ENCODE measurements at regions not wholly inside any gene's neighbourhood (a gene's known extent, or its start where the extent isn't known, plus 50 kb on each side); places are given as distances from the start of the nearest gene placed in this dataset.

DNA sequence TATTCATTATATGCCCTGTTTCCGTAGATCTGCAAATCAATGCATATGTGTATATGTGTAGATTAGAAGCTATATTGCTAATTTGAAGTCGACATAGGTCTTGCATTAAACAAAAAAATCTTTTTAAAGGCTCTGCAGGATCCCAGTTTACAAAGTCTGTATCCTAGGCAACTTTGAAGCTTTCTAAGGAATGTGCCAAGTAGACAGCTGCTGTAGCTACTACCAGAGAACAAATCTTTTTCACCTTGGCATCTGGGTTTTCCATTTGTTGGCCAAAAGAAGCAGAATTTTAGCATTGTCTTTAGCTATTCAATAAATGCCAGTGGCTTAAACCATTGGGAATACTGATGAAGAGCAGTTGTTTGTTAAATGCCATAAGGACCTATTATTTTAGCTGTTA is 88.0 kb downstream of the NAA11 start:
- H3K27ac Mint-ChIP-seq = no peak overlapping the region
- no peak for ATAC-seq (replicated peaks)

DNA sequence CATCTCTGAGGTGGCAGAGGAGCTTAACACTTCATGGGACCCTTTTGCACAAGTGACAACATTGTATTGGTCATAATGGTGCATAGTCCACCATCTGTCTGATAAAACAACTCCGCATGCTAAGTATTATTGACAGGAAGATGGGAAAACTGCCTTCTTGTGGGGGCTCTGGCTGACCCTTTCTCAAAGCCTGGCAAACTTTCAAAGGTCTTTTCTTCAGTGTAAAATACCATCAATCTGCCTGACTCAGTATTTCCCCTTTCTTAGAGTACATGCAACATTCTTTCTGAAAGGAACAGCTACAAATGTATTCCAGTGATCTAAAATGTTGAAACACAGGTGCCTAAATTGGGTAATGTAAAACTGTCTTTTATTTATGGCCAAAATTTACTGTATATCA is 89.1 kb downstream of the NAA11 start:
- Mint-ChIP-seq H3K4me3 (no peak overlapping the region), H3K27ac (no peak overlapping the region), H3K36me3 (ENCODE audit: insufficient read depth) (no peaks in the 10 kb centered on the region), H3K9me3 (peaks cover 0 to 3% of the 10 kb centered on the region in 2 donors), H3K27me3 (no peaks in the 10 kb centered on the region), H3K4me1 (ENCODE audit: low read depth in 2 of 2) (no peaks in the 10 kb centered on the region)
- ATAC-seq (replicated peaks) (no peak), DNase-seq (no peak)

More for the DNA sequence above, 88.0 kb downstream of the NAA11 start:
- Mint-ChIP-seq H3K9me3 (peaks cover 0 to 3% of the 10 kb centered on the region in 2 donors), H3K4me3 (no peak overlapping the region), H3K36me3 (ENCODE audit: insufficient read depth) (no peaks in the 10 kb centered on the region), H3K27me3 (no peaks in the 10 kb centered on the region), H3K4me1 (ENCODE audit: low read depth in 2 of 2) (no peaks in the 10 kb centered on the region)
- DNase-seq = no peak

DNA sequence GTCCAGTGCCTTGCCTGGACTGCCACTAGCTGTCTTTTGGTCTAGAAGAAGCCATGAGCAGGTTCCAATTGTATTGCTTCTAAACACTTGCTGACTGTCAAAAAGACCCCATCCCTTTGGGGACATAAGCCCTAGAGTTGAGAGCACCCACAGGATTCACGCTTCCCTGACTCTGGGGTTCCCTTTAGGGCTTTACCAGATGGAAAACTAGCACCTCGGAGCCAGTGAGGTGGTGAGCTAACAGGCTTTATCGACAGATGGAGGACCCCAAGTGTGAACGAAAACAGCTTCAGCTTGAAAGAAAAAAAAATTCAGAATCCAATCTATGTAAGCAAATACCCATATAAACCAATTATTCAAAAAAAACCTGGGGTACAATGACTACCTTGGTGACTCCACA is 90.8 kb downstream of the NAA11 start:
- ATAC-seq (replicated peaks) = no peak
- Mint-ChIP-seq H3K36me3 (ENCODE audit: insufficient read depth) (no peaks in the 10 kb centered on the region), H3K4me3 (no peak overlapping the region), H3K9me3 (peaks cover 0 to 3% of the 10 kb centered on the region in 2 donors), H3K27ac (no peak overlapping the region), H3K27me3 (no peaks in the 10 kb centered on the region), H3K4me1 (ENCODE audit: low read depth in 2 of 2) (no peaks in the 10 kb centered on the region)
- no peak for DNase-seq

GRCh38 chr4:79233820-79234219 is 92.0 kb downstream of the NAA11 start:
- no peak for DNase-seq
- H3K36me3 Mint-ChIP-seq (ENCODE audit: insufficient read depth) = no peaks in the 10 kb centered on the region
- no peak for ATAC-seq (replicated peaks)
- H3K9me3 Mint-ChIP-seq = peaks cover 0 to 3% of the 10 kb centered on the region in 2 donors
- H3K4me3 Mint-ChIP-seq = no peak overlapping the region
- H3K4me1 Mint-ChIP-seq (ENCODE audit: low read depth in 2 of 2) = no peaks in the 10 kb centered on the region
- no peaks in the 10 kb centered on the region for H3K27me3 Mint-ChIP-seq
- H3K27ac Mint-ChIP-seq = no peak overlapping the region

- Mint-ChIP-seq H3K27ac (no peak overlapping the region), H3K4me1 (ENCODE audit: low read depth in 2 of 2) (no peaks in the 10 kb centered on the region), H3K27me3 (no peaks in the 10 kb centered on the region), H3K36me3 (ENCODE audit: insufficient read depth) (no peaks in the 10 kb centered on the region), H3K9me3 (peaks cover 1 to 3% of the 10 kb centered on the region in 2 donors), H3K4me3 (no peak overlapping the region)
- no peak for ATAC-seq (replicated peaks)
- no peak for DNase-seq
Measured at GRCh38 chr4:79232540-79232939, 93.3 kb downstream of the NAA11 start.

GRCh38 chr4:79227860-79228259 is 98.0 kb downstream of the NAA11 start:
- no peak overlapping the region for H3K4me3 Mint-ChIP-seq
- ATAC-seq (replicated peaks) = no peak
- no peaks in the 10 kb centered on the region for H3K4me1 Mint-ChIP-seq (ENCODE audit: low read depth in 2 of 2)
- DNase-seq = no peak
- H3K9me3 Mint-ChIP-seq = peaks cover 0 to 8% of the 10 kb centered on the region in 2 donors
- no peaks in the 10 kb centered on the region for H3K36me3 Mint-ChIP-seq (ENCODE audit: insufficient read depth)
- no peak overlapping the region for H3K27ac Mint-ChIP-seq
- no peaks in the 10 kb centered on the region for H3K27me3 Mint-ChIP-seq

GRCh38 chr4:79225360-79225759 is 100.5 kb downstream of the NAA11 start:
- H3K36me3 Mint-ChIP-seq (ENCODE audit: insufficient read depth) = no peaks in the 10 kb centered on the region
- H3K27ac Mint-ChIP-seq = no peak overlapping the region
- no peaks in the 10 kb centered on the region for H3K4me1 Mint-ChIP-seq (ENCODE audit: low read depth in 2 of 2)
- ATAC-seq (replicated peaks) = no peak
- no peak overlapping the region for H3K4me3 Mint-ChIP-seq
- peaks cover 0 to 8% of the 10 kb centered on the region in 2 donors for H3K9me3 Mint-ChIP-seq
- no peaks in the 10 kb centered on the region for H3K27me3 Mint-ChIP-seq
- DNase-seq = no peak

DNA sequence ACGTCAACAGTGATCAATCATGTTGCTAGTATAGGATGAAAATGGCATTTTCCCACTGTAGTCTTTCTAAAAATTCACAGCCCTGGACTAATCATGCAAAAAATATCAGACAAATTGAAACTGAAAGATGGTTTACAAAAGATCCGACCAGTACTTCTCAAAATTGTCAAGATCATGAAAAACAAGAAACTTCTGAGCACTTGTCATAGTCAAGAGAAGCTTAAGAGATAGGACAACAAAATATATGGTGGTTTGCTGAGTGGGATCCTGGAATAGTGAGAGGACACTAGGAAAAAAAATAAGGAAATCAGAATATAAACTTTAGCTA is 101.1 kb downstream of the NAA11 start:
- Mint-ChIP-seq H3K27me3 (no peaks in the 10 kb centered on the region), H3K4me1 (ENCODE audit: low read depth in 2 of 2) (no peaks in the 10 kb centered on the region), H3K9me3 (peaks cover 0 to 8% of the 10 kb centered on the region in 2 donors), H3K36me3 (ENCODE audit: insufficient read depth) (no peaks in the 10 kb centered on the region), H3K4me3 (no peak overlapping the region), H3K27ac (no peak overlapping the region)
- DNase-seq = no peak
- no peak for ATAC-seq (replicated peaks)

DNA sequence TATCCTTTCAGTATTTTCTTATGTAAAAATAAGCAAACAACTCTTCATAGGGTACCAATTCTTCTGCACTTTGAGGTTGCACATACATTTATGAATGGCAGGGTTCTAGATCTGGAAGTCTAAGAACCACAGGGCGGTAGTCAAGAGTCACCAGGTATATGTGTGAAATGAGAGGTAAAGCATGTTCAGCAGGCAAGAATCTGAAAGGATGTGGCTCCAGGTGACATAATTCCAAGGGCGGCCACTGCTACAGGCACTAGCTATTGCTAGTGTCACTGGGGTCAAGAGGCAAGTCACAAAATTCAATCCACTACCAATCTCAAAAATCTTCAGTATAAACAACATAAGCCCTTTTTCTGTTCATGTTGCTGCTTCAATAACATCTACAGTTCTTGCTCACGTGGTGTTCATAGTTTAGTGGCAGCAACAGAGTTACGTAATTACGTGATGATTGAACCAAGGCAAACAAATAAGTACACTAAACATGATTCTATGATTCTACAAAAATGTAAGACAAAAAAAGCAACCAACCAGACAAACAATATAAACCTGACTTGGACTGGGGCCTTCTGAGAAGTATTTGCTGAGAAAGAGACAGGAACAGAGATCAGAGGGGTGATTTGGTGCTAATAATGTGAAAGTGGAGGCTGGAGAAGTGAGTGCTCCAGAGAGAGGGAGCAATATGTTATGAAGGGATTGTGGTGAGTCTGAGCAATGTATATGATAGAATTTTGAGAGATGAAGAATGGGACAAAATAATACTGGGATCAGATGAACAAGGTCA is 101.7 kb downstream of the NAA11 start:
- peaks cover 0 to 8% of the 10 kb centered on the region in 2 donors for H3K9me3 Mint-ChIP-seq
- H3K27ac Mint-ChIP-seq = no peak overlapping the region
- no peaks in the 10 kb centered on the region for H3K36me3 Mint-ChIP-seq (ENCODE audit: insufficient read depth)
- no peak for ATAC-seq (replicated peaks)
- H3K27me3 Mint-ChIP-seq = no peaks in the 10 kb centered on the region
- H3K4me1 Mint-ChIP-seq (ENCODE audit: low read depth in 2 of 2) = no peaks in the 10 kb centered on the region
- DNase-seq = no peak
- no peak overlapping the region for H3K4me3 Mint-ChIP-seq

DNA sequence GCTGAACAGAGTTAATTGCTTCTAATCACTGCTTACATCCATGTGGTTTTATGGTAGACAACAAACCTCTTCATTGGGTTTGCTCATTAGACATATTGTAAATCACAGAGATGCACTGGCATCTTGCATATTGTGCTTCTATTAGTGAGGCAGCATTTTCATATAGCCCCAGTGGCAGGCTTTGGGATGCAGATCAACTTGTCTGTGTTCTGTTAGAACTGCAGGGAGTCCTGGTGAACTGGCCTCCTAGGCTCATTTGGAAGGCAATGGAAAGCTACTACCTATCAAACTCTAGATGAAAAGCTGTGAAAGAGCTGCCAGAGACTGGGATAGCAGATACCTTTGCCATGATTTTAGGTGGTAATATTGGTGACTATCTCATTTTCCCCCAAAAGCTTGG is 108.8 kb downstream of the NAA11 start:
- Mint-ChIP-seq H3K27ac (no peak overlapping the region), H3K4me3 (no peak overlapping the region), H3K36me3 (ENCODE audit: insufficient read depth) (no peaks in the 10 kb centered on the region), H3K9me3 (no peaks in the 10 kb centered on the region), H3K27me3 (no peaks in the 10 kb centered on the region), H3K4me1 (ENCODE audit: low read depth in 2 of 2) (no peaks in the 10 kb centered on the region)
- ATAC-seq (replicated peaks) = no peak
- DNase-seq = no peak

DNA sequence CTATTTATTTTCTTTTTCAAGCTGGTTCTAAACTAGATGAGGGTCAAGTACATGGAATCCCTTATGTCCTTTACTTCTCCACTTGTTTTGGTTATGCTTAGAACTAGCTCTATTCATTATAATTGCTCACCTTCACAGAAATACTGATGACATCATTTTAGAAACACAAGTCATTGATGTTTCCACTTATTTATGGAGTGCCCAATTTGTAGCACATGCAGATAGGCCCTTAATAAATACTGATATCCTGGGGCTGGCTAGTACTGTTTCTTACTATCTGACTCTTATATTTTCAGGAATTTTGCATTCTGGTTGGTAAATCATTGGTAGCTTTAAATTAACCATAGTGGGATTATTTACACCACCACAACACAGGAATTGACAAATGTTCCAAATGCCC is 112.2 kb downstream of the NAA11 start:
- Mint-ChIP-seq H3K4me1 (ENCODE audit: low read depth in 2 of 2) (no peaks in the 10 kb centered on the region), H3K27ac (no peak overlapping the region)

DNA sequence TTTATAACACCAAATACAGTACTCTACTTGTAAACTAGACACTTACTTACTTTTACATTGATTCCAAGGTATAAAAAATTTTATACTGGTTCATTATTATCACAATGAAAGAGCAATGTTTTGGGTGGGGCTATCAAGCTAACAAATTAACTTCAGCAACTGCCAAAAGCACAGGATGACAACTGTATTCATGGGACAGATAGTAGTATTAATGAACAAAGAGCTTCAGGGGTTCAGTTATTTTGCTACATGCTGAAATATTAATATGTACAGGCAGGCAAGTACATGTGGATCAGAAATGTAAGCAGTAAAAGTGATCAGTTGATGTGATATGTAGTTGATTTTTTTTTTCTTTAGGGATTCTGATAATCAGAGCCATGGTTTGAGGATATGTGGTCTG is 112.9 kb downstream of the NAA11 start:
- DNase-seq (no peak), ATAC-seq (replicated peaks) (no peak)
- Mint-ChIP-seq H3K27me3 (no peaks in the 10 kb centered on the region), H3K4me1 (ENCODE audit: low read depth in 2 of 2) (no peaks in the 10 kb centered on the region), H3K9me3 (no peaks in the 10 kb centered on the region), H3K36me3 (ENCODE audit: insufficient read depth) (no peaks in the 10 kb centered on the region), H3K27ac (no peak overlapping the region), H3K4me3 (no peak overlapping the region)

More for the DNA sequence above, 112.2 kb downstream of the NAA11 start:
- Mint-ChIP-seq H3K27me3 (no peaks in the 10 kb centered on the region), H3K36me3 (ENCODE audit: insufficient read depth) (no peaks in the 10 kb centered on the region), H3K4me3 (no peak overlapping the region), H3K9me3 (no peaks in the 10 kb centered on the region)
- no peak for DNase-seq
- ATAC-seq (replicated peaks) = no peak

GRCh38 chr4:79212311-79212710 is 113.5 kb downstream of the NAA11 start:
- ATAC-seq (replicated peaks) (no peak), DNase-seq (no peak)
- H3K4me3 Mint-ChIP-seq = no peak overlapping the region
- no peaks in the 10 kb centered on the region for H3K9me3 Mint-ChIP-seq
- H3K27me3 Mint-ChIP-seq = no peaks in the 10 kb centered on the region
- no peaks in the 10 kb centered on the region for H3K36me3 Mint-ChIP-seq (ENCODE audit: insufficient read depth)
- no peak overlapping the region for H3K27ac Mint-ChIP-seq
- no peaks in the 10 kb centered on the region for H3K4me1 Mint-ChIP-seq (ENCODE audit: low read depth in 2 of 2)

DNA sequence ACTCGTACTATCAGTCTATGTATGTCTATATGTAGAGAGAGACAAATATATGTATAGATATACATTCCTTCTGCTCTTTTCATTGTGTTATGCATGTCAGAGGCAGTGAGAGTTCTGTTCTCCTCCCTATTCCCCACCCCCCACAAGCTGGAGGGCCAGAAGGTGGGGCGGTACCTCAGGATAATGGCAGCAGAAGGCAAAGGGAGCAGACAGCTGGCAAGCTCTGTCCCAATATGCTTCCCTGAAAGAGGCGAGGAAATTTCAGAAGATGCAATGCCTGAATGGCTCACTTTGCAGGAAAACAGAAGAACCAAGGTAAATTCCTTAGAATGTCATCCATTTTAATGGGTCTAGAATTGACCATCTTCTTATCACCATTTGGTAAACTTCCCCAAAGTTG is 114.4 kb downstream of the NAA11 start:
- H3K27ac Mint-ChIP-seq = no peak overlapping the region
- no peaks in the 10 kb centered on the region for H3K36me3 Mint-ChIP-seq (ENCODE audit: insufficient read depth)
- no peaks in the 10 kb centered on the region for H3K27me3 Mint-ChIP-seq
- no peaks in the 10 kb centered on the region for H3K9me3 Mint-ChIP-seq
- H3K4me3 Mint-ChIP-seq = no peak overlapping the region
- H3K4me1 Mint-ChIP-seq (ENCODE audit: low read depth in 2 of 2) = no peaks in the 10 kb centered on the region
- no peak for ATAC-seq (replicated peaks)
- DNase-seq = no peak

DNA sequence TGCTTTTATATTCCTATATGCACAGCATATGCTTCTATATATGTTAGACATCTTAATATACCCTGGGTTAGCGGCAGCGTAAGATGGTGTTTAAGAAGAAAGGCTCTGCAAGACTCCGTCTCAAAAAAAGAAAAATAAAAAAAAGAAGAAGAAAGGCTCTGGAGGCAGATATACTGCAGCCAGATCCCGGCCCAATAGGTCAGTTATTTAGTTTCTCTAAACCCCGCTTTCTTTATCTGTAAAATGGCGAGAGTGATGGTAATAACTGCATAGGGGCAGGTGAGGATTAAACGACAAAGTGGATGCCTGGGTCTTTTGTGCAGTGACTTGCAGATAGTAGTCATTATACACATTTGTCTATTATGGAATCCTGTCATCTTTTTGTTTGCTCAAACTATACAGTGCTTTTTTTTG is 115.2 kb downstream of the NAA11 start:
- no peak for ATAC-seq (replicated peaks)
- no peaks in the 10 kb centered on the region for H3K36me3 Mint-ChIP-seq (ENCODE audit: insufficient read depth)
- H3K9me3 Mint-ChIP-seq = no peaks in the 10 kb centered on the region

More for the DNA sequence above, 115.2 kb downstream of the NAA11 start:
- no peak overlapping the region for H3K4me3 Mint-ChIP-seq
- no peaks in the 10 kb centered on the region for H3K27me3 Mint-ChIP-seq
- no peak for DNase-seq
- no peaks in the 10 kb centered on the region for H3K4me1 Mint-ChIP-seq (ENCODE audit: low read depth in 2 of 2)
- no peak overlapping the region for H3K27ac Mint-ChIP-seq
